ENCODE measurements at regions not wholly inside any gene's neighbourhood (a gene's known extent, or its start where the extent isn't known, plus 50 kb on each side); places are given as distances from the start of the nearest gene placed in this dataset.

- Mint-ChIP-seq H3K4me3 (no peak overlapping the region), H3K27ac (no peak overlapping the region), H3K27me3 (no peaks in the 10 kb centered on the region), H3K9me3 (peaks cover 0 to 7% (median 0%) of the 10 kb centered on the region in 8 donors), H3K4me1 (no peaks in the 10 kb centered on the region), H3K36me3 (no peaks in the 10 kb centered on the region)
- no peaks in the 10 kb centered on the region for H3K4me1 ChIP-seq (ENCODE audit: insufficient read depth, low read length)
- H3K36me3 ChIP-seq (ENCODE audit: insufficient read depth, low read length), result no peaks in the 10 kb centered on the region
- no peak overlapping the region for H3K4me3 ChIP-seq (ENCODE audit: low read length in 2 of 2)
- POLR2A ChIA-PET (ENCODE audit: partially characterized antibody), result no interaction called here
- CTCF ChIA-PET (ENCODE audit: partially characterized antibody), result no interaction called here
- H3K27ac ChIP-seq (ENCODE audit: low read depth, low read length), result no peak overlapping the region
- H3K9me3 ChIP-seq (ENCODE audit: control insufficient read depth in 1 of 2, low read length in 2 of 2), result no peaks in the 10 kb centered on the region
- H3K27me3 ChIP-seq (ENCODE audit: insufficient read depth, low read length), result no peaks in the 10 kb centered on the region
- intact Hi-C loops (cut with micrococcal nuclease), result no loop called here
- DNase-seq, result no peak
Measured at GRCh38 chr13:107244241-107244640, 676.3 kb upstream of the ARGLU1 start.

- no peaks in the 10 kb centered on the region for H3K9me3 ChIP-seq (ENCODE audit: control insufficient read depth in 1 of 2, low read length in 2 of 2)
- H3K27me3 ChIP-seq (ENCODE audit: insufficient read depth, low read length), result no peaks in the 10 kb centered on the region
- no peak overlapping the region for H3K27ac ChIP-seq (ENCODE audit: low read depth, low read length)
- ChIA-PET CTCF (ENCODE audit: partially characterized antibody) (no interaction called here), POLR2A (ENCODE audit: partially characterized antibody) (no interaction called here)
- no peak overlapping the region for H3K4me3 ChIP-seq (ENCODE audit: low read length in 2 of 2)
- H3K4me1 ChIP-seq (ENCODE audit: insufficient read depth, low read length), result no peaks in the 10 kb centered on the region
- Mint-ChIP-seq H3K27me3 (no peaks in the 10 kb centered on the region), H3K36me3 (no peaks in the 10 kb centered on the region), H3K27ac (no peak overlapping the region), H3K9me3 (peaks cover 0 to 3% (median 0%) of the 10 kb centered on the region in 8 donors), H3K4me3 (no peak overlapping the region), H3K4me1 (no peaks in the 10 kb centered on the region)
- H3K36me3 ChIP-seq (ENCODE audit: insufficient read depth, low read length), result no peaks in the 10 kb centered on the region
- intact Hi-C loops (cut with micrococcal nuclease), result no loop called here
- no peak for DNase-seq
Measured at GRCh38 chr13:107242138-107242537, 674.2 kb upstream of the ARGLU1 start.

DNA sequence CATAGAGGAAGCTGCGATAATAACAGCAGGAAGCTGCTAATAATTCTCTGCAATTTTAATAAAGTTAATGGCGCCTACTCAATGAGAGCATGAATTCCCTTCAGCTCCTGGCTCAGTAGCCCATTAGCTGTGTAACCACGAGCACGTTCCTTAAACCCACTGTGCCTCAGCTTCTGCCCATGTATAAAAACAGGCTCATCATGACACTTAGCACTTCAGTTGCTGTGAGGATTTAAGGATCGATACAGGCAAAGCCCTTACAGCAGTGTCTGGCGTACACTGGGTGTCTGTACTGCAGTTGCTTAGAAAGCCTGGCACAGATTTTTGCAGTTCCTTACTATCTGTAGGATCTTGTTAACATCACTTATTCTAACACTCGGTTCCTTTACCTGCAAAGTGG, 673.4 kb upstream of the ARGLU1 start:
- intact Hi-C loops (cut with micrococcal nuclease), result no loop called here
- H3K27me3 Mint-ChIP-seq, result no peaks in the 10 kb centered on the region
- no peak overlapping the region for H3K4me3 Mint-ChIP-seq
- Histone ChIP-seq H3K27me3 (ENCODE audit: insufficient read depth, low read length) (no peaks in the 10 kb centered on the region), H3K4me1 (ENCODE audit: insufficient read depth, low read length) (no peaks in the 10 kb centered on the region), H3K4me3 (ENCODE audit: low read length in 2 of 2) (no peak overlapping the region), H3K9me3 (ENCODE audit: control insufficient read depth in 1 of 2, low read length in 2 of 2) (no peaks in the 10 kb centered on the region), H3K27ac (ENCODE audit: low read depth, low read length) (no peak overlapping the region), H3K36me3 (ENCODE audit: insufficient read depth, low read length) (no peaks in the 10 kb centered on the region)
- POLR2A ChIA-PET (ENCODE audit: partially characterized antibody), result no interaction called here
- H3K9me3 Mint-ChIP-seq, result peaks cover 0 to 3% (median 0%) of the 10 kb centered on the region in 8 donors
- no peaks in the 10 kb centered on the region for H3K36me3 Mint-ChIP-seq
- H3K27ac Mint-ChIP-seq, result no peak overlapping the region
- CTCF ChIA-PET (ENCODE audit: partially characterized antibody), result no interaction called here
- no peaks in the 10 kb centered on the region for H3K4me1 Mint-ChIP-seq
- no peak for DNase-seq

GRCh38 chr13:107239213-107239612, 671.3 kb upstream of the ARGLU1 start:
- Histone ChIP-seq H3K36me3 (ENCODE audit: insufficient read depth, low read length) (no peaks in the 10 kb centered on the region), H3K27ac (ENCODE audit: low read depth, low read length) (no peak overlapping the region), H3K4me3 (ENCODE audit: low read length in 2 of 2) (no peak overlapping the region), H3K27me3 (ENCODE audit: insufficient read depth, low read length) (no peaks in the 10 kb centered on the region), H3K4me1 (ENCODE audit: insufficient read depth, low read length) (no peaks in the 10 kb centered on the region), H3K9me3 (ENCODE audit: control insufficient read depth in 1 of 2, low read length in 2 of 2) (no peaks in the 10 kb centered on the region)
- Mint-ChIP-seq H3K4me3 (no peak overlapping the region), H3K4me1 (no peaks in the 10 kb centered on the region), H3K9me3 (peaks cover 0 to 3% (median 0%) of the 10 kb centered on the region in 8 donors), H3K27me3 (no peaks in the 10 kb centered on the region), H3K27ac (no peak overlapping the region), H3K36me3 (no peaks in the 10 kb centered on the region)
- ChIA-PET POLR2A (ENCODE audit: partially characterized antibody) (no interaction called here), CTCF (ENCODE audit: partially characterized antibody) (no interaction called here)
- intact Hi-C loops (cut with micrococcal nuclease), result no loop called here
- no peak for DNase-seq

- Mint-ChIP-seq H3K4me3 (no peak overlapping the region), H3K9me3 (peaks cover 0 to 3% (median 0%) of the 10 kb centered on the region in 8 donors), H3K27me3 (no peaks in the 10 kb centered on the region), H3K36me3 (no peaks in the 10 kb centered on the region), H3K4me1 (no peaks in the 10 kb centered on the region), H3K27ac (no peak overlapping the region)
- Histone ChIP-seq H3K4me3 (ENCODE audit: low read length in 2 of 2) (no peak overlapping the region), H3K27ac (ENCODE audit: low read depth, low read length) (no peak overlapping the region), H3K36me3 (ENCODE audit: insufficient read depth, low read length) (no peaks in the 10 kb centered on the region), H3K4me1 (ENCODE audit: insufficient read depth, low read length) (no peaks in the 10 kb centered on the region), H3K27me3 (ENCODE audit: insufficient read depth, low read length) (no peaks in the 10 kb centered on the region), H3K9me3 (ENCODE audit: control insufficient read depth in 1 of 2, low read length in 2 of 2) (no peaks in the 10 kb centered on the region)
- ChIA-PET POLR2A (ENCODE audit: partially characterized antibody) (no interaction called here), CTCF (ENCODE audit: partially characterized antibody) (no interaction called here)
- intact Hi-C loops (cut with micrococcal nuclease), result no loop called here
- no peak for DNase-seq
Measured at GRCh38 chr13:107238262-107238981, 670.5 kb upstream of the ARGLU1 start.

GRCh38 chr13:107234319-107235073, 666.6 kb upstream of the ARGLU1 start:
- H3K27me3 ChIP-seq (ENCODE audit: insufficient read depth, low read length), result no peaks in the 10 kb centered on the region
- intact Hi-C loops (cut with micrococcal nuclease), result no loop called here
- no peak overlapping the region for H3K4me3 ChIP-seq (ENCODE audit: low read length in 2 of 2)
- H3K9me3 ChIP-seq (ENCODE audit: control insufficient read depth in 1 of 2, low read length in 2 of 2), result no peaks in the 10 kb centered on the region
- Mint-ChIP-seq H3K4me3 (no peak overlapping the region), H3K27me3 (no peaks in the 10 kb centered on the region), H3K27ac (no peak overlapping the region), H3K9me3 (peaks cover 0 to 3% (median 0%) of the 10 kb centered on the region in 8 donors), H3K36me3 (no peaks in the 10 kb centered on the region), H3K4me1 (no peaks in the 10 kb centered on the region)
- ChIA-PET POLR2A (ENCODE audit: partially characterized antibody) (no interaction called here), CTCF (ENCODE audit: partially characterized antibody) (no interaction called here)
- no peak overlapping the region for H3K27ac ChIP-seq (ENCODE audit: low read depth, low read length)
- no peaks in the 10 kb centered on the region for H3K4me1 ChIP-seq (ENCODE audit: insufficient read depth, low read length)
- no peaks in the 10 kb centered on the region for H3K36me3 ChIP-seq (ENCODE audit: insufficient read depth, low read length)
- no peak for DNase-seq

GRCh38 chr13:107233541-107233940, 665.6 kb upstream of the ARGLU1 start:
- Mint-ChIP-seq H3K36me3 (no peaks in the 10 kb centered on the region), H3K27me3 (no peaks in the 10 kb centered on the region), H3K4me3 (no peak overlapping the region), H3K4me1 (no peaks in the 10 kb centered on the region), H3K9me3 (peaks cover 0 to 3% (median 0%) of the 10 kb centered on the region in 8 donors), H3K27ac (no peak overlapping the region)
- intact Hi-C loops (cut with micrococcal nuclease), result no loop called here
- ChIA-PET POLR2A (ENCODE audit: partially characterized antibody) (no interaction called here), CTCF (ENCODE audit: partially characterized antibody) (no interaction called here)
- Histone ChIP-seq H3K36me3 (ENCODE audit: insufficient read depth, low read length) (no peaks in the 10 kb centered on the region), H3K27me3 (ENCODE audit: insufficient read depth, low read length) (no peaks in the 10 kb centered on the region), H3K4me3 (ENCODE audit: low read length in 2 of 2) (no peak overlapping the region), H3K4me1 (ENCODE audit: insufficient read depth, low read length) (no peaks in the 10 kb centered on the region), H3K9me3 (ENCODE audit: control insufficient read depth in 1 of 2, low read length in 2 of 2) (no peaks in the 10 kb centered on the region), H3K27ac (ENCODE audit: low read depth, low read length) (no peak overlapping the region)
- DNase-seq, result no peak

Measured in CD4-positive, alpha-beta memory T cell (primary cell).